ENCODE measurements at regions not wholly inside any gene's neighbourhood (a gene's known extent, or its start where the extent isn't known, plus 50 kb on each side); places are given as distances from the start of the nearest gene placed in this dataset.

DNA sequence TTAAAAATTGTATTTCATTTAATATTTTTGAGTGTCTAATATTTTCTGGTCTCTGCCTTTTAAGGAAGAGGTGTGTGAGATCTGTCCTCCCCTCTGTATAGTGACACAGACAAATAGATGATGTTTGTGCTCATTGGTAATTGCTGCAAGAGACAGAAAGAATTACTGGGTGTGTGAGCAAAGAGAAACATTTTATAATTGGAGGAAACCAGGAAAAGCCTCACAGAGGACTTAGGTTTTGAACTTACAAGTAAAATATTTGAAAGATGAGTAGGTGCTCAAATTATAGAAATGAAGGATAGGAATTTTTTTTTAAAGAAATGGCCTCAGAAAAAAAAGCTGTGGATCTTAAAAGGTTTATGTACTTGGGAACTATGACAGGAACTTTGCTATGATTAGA lies 149.8 kb downstream of the SPCS3 start:
- H3K27ac ChIP-seq = no peak overlapping the region
- no peaks in the 10 kb centered on the region for H3K4me1 ChIP-seq
- intact Hi-C loops (cut with DNase I) = no loop called here
- no peak for ATAC-seq
- H3K9me3 ChIP-seq = no peaks in the 10 kb centered on the region
- DNase-seq = no peak
- TF ChIP-seq, protein P1, sequence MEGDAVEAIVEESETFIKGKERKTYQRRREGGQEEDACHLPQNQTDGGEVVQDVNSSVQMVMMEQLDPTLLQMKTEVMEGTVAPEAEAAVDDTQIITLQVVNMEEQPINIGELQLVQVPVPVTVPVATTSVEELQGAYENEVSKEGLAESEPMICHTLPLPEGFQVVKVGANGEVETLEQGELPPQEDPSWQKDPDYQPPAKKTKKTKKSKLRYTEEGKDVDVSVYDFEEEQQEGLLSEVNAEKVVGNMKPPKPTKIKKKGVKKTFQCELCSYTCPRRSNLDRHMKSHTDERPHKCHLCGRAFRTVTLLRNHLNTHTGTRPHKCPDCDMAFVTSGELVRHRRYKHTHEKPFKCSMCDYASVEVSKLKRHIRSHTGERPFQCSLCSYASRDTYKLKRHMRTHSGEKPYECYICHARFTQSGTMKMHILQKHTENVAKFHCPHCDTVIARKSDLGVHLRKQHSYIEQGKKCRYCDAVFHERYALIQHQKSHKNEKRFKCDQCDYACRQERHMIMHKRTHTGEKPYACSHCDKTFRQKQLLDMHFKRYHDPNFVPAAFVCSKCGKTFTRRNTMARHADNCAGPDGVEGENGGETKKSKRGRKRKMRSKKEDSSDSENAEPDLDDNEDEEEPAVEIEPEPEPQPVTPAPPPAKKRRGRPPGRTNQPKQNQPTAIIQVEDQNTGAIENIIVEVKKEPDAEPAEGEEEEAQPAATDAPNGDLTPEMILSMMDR (IDR thresholded peaks at IDR 0.05) = no peak
- no peak for TF ChIP-seq POLR2A (IDR thresholded peaks at IDR 0.05)
- no peaks in the 10 kb centered on the region for H3K27me3 ChIP-seq
- H3K36me3 ChIP-seq = no peaks in the 10 kb centered on the region
- H3K4me3 ChIP-seq = no peak overlapping the region

DNA sequence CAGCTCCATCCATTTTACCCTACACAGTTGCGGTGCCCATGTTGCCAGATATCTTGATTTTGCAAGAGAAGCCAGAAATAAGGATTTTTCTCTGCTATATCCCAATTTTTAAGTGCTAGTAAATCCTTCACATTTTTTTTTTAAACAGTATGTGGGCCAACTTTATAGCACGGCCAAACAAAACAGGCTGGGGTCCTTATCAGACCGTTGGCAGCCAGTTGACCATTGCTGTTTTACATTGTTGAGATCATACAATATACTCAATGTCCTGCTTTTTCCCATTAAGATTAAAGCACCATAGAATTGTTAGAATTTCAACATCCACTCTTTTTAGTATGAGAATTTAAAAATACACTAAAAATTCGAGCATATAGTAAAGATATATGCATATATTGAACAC lies 150.9 kb downstream of the SPCS3 start:
- no peaks in the 10 kb centered on the region for H3K9me3 ChIP-seq

DNA sequence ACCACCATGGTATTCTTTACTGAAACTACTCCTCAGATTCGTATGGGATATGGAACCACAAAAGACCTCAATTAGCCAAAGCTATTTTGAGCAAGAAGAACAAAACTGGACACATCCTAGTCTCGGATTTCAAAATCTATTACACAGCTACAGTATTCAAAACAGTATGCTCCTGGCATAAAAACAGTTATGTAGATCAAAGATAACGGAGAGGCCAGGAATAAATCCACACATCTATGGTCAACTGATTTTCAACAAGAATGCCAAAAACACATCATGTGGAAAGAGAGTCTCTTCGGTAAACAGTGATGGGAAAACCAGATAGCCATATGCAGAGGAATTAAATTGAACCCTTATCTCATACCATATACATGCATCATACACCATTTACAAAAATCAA lies 155.3 kb downstream of the SPCS3 start:
- Histone ChIP-seq H3K9me3 (no peaks in the 10 kb centered on the region), H3K36me3 (no peaks in the 10 kb centered on the region), H3K4me1 (no peaks in the 10 kb centered on the region), H3K27ac (no peak overlapping the region), H3K27me3 (no peaks in the 10 kb centered on the region), H3K4me3 (no peak overlapping the region)
- intact Hi-C loops (cut with DNase I) = no loop called here
- ATAC-seq (no peak), DNase-seq (no peak)
- no peak for TF ChIP-seq POLR2A (IDR thresholded peaks at IDR 0.05)
- TF ChIP-seq, protein P1 (IDR thresholded peaks at IDR 0.05) = no peak
- WGBS (ENCODE audit: insufficient coverage, low coverage, low lambda C conversion rate, missing lambda C conversion rate) = 23% methylated on average over 4 of the region's 4 CpGs

More for the DNA sequence above, 150.9 kb downstream of the SPCS3 start:
- no peaks in the 10 kb centered on the region for H3K36me3 ChIP-seq
- WGBS (ENCODE audit: insufficient coverage, low coverage, low lambda C conversion rate, missing lambda C conversion rate) = 27% methylated on average over 3 of the region's 4 CpGs
- H3K4me1 ChIP-seq = no peaks in the 10 kb centered on the region
- DNase-seq = no peak
- ATAC-seq = no peak
- no peaks in the 10 kb centered on the region for H3K27me3 ChIP-seq
- no peak overlapping the region for H3K27ac ChIP-seq
- no peak overlapping the region for H3K4me3 ChIP-seq
- TF ChIP-seq, protein P1 (IDR thresholded peaks at IDR 0.05) = no peak
- no peak for TF ChIP-seq POLR2A (IDR thresholded peaks at IDR 0.05)
- intact Hi-C loops (cut with DNase I) = no loop called here

DNA sequence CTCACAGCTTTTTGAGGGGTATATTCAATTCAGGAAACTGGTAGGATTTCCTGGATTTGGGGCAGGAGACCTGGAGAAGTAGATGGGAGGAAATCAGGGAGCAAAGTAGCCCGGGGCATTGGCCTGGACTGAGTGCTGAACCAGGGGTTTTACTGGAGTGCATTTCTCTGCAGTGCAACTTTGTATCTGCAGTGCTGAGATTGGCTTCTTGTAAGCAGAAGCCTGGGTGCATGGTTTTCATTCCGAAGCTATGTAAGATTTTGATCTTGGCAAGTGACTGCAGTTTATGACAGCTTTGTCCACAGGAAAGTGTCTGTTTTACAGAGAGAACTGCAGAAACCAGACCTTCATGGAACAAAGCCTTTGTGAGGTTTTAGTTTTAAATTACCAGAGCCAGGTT lies 158.3 kb downstream of the SPCS3 start:
- Histone ChIP-seq H3K4me1 (no peaks in the 10 kb centered on the region), H3K36me3 (no peaks in the 10 kb centered on the region), H3K27ac (no peak overlapping the region), H3K9me3 (no peaks in the 10 kb centered on the region), H3K4me3 (no peak overlapping the region), H3K27me3 (no peaks in the 10 kb centered on the region)
- intact Hi-C loops (cut with DNase I) = no loop called here
- 0% methylated on average over 1 of the region's 2 CpGs for WGBS (ENCODE audit: insufficient coverage, low coverage, low lambda C conversion rate, missing lambda C conversion rate)
- TF ChIP-seq, protein P1 (IDR thresholded peaks at IDR 0.05) = no peak
- TF ChIP-seq POLR2A (IDR thresholded peaks at IDR 0.05) = no peak
- no peak for ATAC-seq
- DNase-seq = no peak

DNA sequence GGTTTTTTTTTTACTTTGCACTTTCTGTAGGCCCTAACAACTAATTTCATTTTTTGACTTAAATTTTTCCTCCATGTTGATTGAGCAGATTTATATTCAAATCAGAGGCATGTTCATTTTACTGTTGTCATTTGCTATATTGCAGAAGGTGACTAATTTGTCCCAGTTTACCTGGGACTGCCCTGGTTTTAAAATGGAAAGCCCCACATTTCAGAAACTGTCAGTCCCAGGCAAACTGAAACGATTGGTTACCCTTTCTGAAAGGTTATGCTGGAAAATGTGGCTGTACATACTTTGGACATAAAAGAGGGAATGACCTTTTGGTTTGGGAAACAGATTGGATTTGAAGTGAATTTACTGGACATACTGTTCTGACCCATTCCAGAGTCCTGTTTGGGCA lies 160.0 kb downstream of the SPCS3 start:
- Histone ChIP-seq H3K4me3 (no peak overlapping the region), H3K9me3 (no peaks in the 10 kb centered on the region), H3K4me1 (no peaks in the 10 kb centered on the region), H3K36me3 (no peaks in the 10 kb centered on the region), H3K27me3 (no peaks in the 10 kb centered on the region), H3K27ac (no peak overlapping the region)
- ATAC-seq (no peak), DNase-seq (no peak)
- 29% methylated on average over 1 of the region's 1 CpG for WGBS (ENCODE audit: insufficient coverage, low coverage, low lambda C conversion rate, missing lambda C conversion rate)
- intact Hi-C loops (cut with DNase I) = no loop called here
- TF ChIP-seq, protein P1 (IDR thresholded peaks at IDR 0.05) = no peak
- no peak for TF ChIP-seq POLR2A (IDR thresholded peaks at IDR 0.05)
